GM18858 (cell line): ENCODE measurements at regions not wholly inside any gene's neighbourhood (a gene's known extent, or its start where the extent isn't known, plus 50 kb on each side); places are given as distances from the start of the nearest gene placed in this dataset.
A peak's percentile ranks its signal among the peaks of the same experiment; 100 is the strongest.
"Not testable (repeated sequence)": the region's sequence is repeated elsewhere in the genome, so short reads cannot be mapped to it uniquely, and the experiment has no call there.

ENCODE experiments used
- ATAC-seq: cut with Tn5 transposase; IDR thresholded peaks from one replicate; pipeline ENCODE4 v1.9.1; 2021; ENCODE audit not compliant: unreplicated experiment

GRCh38 chr13:67408798-67409197 is 178.7 kb upstream of the PCDH9 start:
- no peak for ATAC-seq

- no peak for ATAC-seq
Observed at GRCh38 chr13:67402546-67402945, 172.4 kb upstream of the PCDH9 start.

GRCh38 chr13:67395577-67395976 is 165.4 kb upstream of the PCDH9 start:
- no peak for ATAC-seq

- no peak for ATAC-seq
Observed at GRCh38 chr13:67392014-67392413, 161.9 kb upstream of the PCDH9 start.

GRCh38 chr13:67390462-67391086 is 160.4 kb upstream of the PCDH9 start:
- no peak for ATAC-seq

- ATAC-seq = no peak
Observed at GRCh38 chr13:67389171-67389570, 159.0 kb upstream of the PCDH9 start.

GRCh38 chr13:67383109-67383757 is 153.1 kb upstream of the PCDH9 start:
- ATAC-seq = not testable (repeated sequence)

GRCh38 chr13:67377919-67378318 is 147.8 kb upstream of the PCDH9 start:
- ATAC-seq = no peak

GRCh38 chr13:67374391-67374790 is 144.3 kb upstream of the PCDH9 start:
- ATAC-seq = no peak

- no peak for ATAC-seq
Observed at GRCh38 chr13:67372868-67373464, 142.8 kb upstream of the PCDH9 start.

- ATAC-seq = no peak
Observed at GRCh38 chr13:67369895-67370660, 139.9 kb upstream of the PCDH9 start.

- no peak for ATAC-seq
Observed at GRCh38 chr13:67367399-67367798, 137.3 kb upstream of the PCDH9 start.

- no peak for ATAC-seq
Observed at GRCh38 chr13:67366533-67366932, 136.4 kb upstream of the PCDH9 start.

- ATAC-seq = no peak
Observed at GRCh38 chr13:67355812-67356476, 125.8 kb upstream of the PCDH9 start.

- peak; percentile 48 for ATAC-seq
Observed at GRCh38 chr13:67353941-67354340, 123.8 kb upstream of the PCDH9 start.

GRCh38 chr13:67353031-67353430 is 122.9 kb upstream of the PCDH9 start:
- ATAC-seq = no peak

- no peak for ATAC-seq
Observed at GRCh38 chr13:67351909-67352308, 121.8 kb upstream of the PCDH9 start.

- ATAC-seq = no peak
Observed at GRCh38 chr13:67351114-67351513, 121.0 kb upstream of the PCDH9 start.

GRCh38 chr13:67343777-67344176 is 113.6 kb upstream of the PCDH9 start:
- no peak for ATAC-seq

- no peak for ATAC-seq
Observed at GRCh38 chr13:67341406-67341805, 111.3 kb upstream of the PCDH9 start.

- ATAC-seq = no peak
Observed at GRCh38 chr13:67330149-67330548, 100.0 kb upstream of the PCDH9 start.
